HG03196 (cell line): ENCODE measurements at regions not wholly inside any gene's neighbourhood (a gene's known extent, or its start where the extent isn't known, plus 50 kb on each side); places are given as distances from the start of the nearest gene placed in this dataset.
"Not testable (repeated sequence)": the region's sequence is repeated elsewhere in the genome, so short reads cannot be mapped to it uniquely, and the experiment has no call there.

ENCODE experiments used
- ATAC-seq: cut with Tn5 transposase; IDR thresholded peaks from one replicate; pipeline ENCODE4 v1.9.1; 2021; ENCODE audit not compliant: unreplicated experiment

GRCh38 chr10:107986571-107986970 is 822.1 kb upstream of the SORCS1 start:
- ATAC-seq, result no peak

- ATAC-seq, result no peak
Observed at GRCh38 chr10:107984581-107984980, 820.1 kb upstream of the SORCS1 start.

DNA sequence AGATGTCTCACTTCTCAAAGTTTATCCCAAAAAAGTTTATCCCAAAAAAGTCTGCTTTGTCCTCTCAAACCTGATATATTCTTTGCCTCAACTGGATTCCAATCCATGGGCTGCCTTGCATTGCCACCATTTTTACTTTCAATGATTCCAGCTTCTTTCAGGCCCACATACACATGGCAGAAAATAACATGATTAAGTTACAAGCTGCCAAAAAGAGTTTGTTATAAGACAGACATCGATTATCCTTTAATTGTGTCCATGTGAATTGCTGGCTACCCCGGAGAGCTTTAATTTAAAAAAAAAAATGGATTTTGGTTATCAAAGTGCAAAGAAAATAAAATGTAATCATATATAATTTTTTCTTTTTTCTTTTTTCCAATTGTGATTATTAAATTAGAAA is 819.6 kb upstream of the SORCS1 start:
- no peak for ATAC-seq

DNA sequence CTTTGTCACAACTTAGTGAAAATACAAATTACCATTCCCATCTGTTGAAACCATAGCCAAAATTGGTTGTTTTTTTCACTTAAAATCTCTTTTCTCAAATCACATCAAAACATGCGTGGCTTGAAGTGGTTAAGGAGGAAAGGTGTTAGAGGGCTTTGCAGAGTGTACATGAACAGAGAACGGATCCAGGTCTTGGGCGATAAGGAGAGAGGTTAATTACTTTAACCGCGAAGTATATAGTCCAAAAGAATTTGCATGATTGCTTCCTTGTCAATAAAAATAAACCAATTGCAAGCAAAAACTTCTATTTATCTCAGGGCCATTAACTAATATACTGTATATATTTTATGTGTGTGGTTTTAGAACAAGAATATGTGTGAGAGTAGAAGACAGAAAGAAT is 813.9 kb upstream of the SORCS1 start:
- no peak for ATAC-seq

- ATAC-seq, result no peak
Observed at GRCh38 chr10:107971973-107972372, 807.5 kb upstream of the SORCS1 start.

DNA sequence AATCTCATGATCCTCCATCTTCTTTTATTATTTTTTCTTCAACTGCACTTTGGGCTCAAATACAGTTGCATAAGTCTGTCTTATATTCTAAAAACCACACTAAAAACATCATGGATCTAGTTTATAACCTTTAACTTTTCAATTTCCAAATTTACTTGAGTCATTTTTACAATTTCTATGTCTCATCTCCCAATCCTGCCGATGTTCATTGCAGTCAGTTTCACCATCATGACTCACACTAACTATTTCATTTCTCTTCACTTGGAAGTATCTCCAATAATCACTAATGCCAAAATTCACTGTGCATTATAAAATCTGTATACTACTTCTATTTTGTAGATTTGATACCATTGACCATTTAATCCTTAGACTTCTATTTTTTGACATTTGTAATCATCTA is 806.9 kb upstream of the SORCS1 start:
- no peak for ATAC-seq

- ATAC-seq, result no peak
Observed at GRCh38 chr10:107970512-107970911, 806.0 kb upstream of the SORCS1 start.

DNA sequence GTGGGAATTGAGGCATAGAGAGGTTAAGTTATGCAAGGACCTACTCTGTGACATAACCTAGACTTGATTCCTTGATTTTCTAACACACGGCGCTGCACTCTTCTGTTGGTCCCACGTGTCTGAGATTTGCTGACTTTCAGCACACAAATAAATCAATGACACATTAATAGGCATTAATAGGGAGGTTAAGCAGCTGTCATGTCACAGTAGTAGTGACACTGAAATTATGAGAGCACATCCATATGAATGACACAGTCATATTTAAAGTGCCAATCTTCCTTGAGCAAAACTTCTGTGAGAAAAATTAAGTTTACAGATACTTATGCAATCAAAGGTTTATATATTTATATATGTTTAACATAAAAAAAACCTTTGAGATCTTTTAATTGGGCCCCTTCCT is 805.4 kb upstream of the SORCS1 start:
- no peak for ATAC-seq

DNA sequence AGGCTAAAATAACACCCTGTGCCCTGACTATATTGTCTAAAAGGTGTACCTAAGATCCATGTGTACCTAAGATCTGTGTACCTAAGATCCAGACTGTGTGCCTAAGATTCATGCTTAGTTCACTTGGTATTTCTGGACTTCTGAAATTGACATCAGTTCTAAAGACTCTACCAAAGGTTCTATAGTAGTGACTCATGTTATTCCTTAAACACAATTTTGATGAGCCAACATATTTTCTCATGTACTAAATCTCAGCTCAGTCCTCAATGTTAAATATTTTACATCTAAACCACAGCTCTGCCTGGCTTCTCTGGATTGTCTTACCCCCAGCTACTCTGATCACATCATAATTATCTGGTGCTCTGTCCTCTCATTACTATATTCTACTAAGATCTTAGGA is 802.3 kb upstream of the SORCS1 start:
- no peak for ATAC-seq

GRCh38 chr10:107952649-107953556 is 788.4 kb upstream of the SORCS1 start:
- ATAC-seq, result no peak

DNA sequence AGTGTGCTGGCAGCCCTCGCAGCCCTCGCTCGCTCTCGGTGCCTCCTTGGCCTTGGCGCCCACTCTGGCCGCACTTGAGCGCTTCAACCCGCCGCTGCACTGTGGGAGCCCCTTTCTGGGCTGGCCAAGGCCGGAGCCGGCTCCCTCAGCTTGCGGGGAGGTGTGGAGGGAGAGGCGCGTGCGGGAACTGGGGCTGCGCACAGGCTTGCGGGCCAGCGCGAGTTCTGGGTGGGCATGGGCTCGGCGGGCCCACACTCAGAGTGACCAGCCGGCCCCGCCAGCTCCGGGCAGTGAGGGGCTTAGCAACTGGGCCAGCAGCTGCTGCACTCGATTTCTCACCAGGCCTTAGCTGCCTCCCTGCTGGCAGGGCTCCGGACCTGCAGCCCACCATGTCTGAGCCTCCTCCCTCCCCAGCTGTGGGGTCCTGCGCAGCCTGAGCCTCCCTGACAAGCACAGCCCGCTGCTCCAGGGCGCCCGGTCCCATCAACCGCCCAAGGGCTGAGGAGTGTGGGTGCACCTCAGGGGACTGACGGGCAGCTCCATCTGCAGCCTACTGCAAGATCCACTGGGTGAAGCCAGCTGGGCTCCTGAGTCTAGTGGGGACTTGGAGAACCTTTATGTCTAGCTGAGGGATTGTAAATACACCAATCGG is 786.0 kb upstream of the SORCS1 start:
- not testable (repeated sequence) for ATAC-seq

GRCh38 chr10:107942826-107943225 is 778.3 kb upstream of the SORCS1 start:
- no peak for ATAC-seq

GRCh38 chr10:107933076-107933475 is 768.6 kb upstream of the SORCS1 start:
- ATAC-seq, result no peak

GRCh38 chr10:107931808-107932207 is 767.3 kb upstream of the SORCS1 start:
- no peak for ATAC-seq

- no peak for ATAC-seq
Observed at GRCh38 chr10:107930037-107930436, 765.5 kb upstream of the SORCS1 start.

GRCh38 chr10:107924458-107924857 is 760.0 kb upstream of the SORCS1 start:
- ATAC-seq, result no peak

- ATAC-seq, result no peak
Observed at GRCh38 chr10:107919626-107920235, 755.2 kb upstream of the SORCS1 start.

GRCh38 chr10:107918171-107918570 is 753.7 kb upstream of the SORCS1 start:
- no peak for ATAC-seq

GRCh38 chr10:107915215-107915610 is 750.7 kb upstream of the SORCS1 start:
- no peak for ATAC-seq

DNA sequence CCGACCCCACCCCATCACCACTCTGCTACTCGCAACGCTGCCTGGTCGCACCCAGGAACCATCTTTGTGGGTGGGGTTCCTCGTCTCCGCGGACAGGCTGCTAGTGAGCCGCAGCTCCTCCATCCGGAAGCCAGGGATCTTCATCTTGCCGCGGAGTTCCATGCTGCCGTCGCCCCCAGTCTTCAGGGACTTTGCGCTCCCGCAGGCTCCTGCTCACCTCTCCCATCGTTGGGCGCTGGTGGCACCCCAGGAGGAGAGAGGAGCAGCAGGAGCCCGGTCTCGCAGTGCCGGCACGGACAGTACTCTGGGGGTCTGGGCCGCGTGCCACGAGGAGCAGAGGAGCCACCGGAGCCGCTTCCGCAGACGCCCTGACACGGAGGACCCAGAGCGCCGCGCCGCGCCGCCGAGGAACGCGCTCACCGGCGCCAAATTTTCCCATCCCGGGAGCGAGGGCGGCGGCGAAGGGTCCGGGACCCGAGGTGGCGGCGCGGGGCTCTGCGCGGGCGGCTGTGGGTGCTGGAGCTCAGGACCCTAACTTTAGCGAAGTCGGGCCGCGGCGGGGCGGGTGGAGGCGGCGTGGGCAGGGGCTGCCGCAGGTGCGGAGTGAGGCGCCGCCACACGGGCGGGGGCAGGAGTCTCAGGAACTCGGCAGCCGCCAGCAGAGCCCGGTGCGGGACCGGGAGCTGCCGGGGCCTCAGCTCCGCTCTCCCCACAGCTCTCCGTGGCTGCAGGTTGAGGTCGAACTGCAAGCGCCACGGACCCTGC is 750.1 kb upstream of the SORCS1 start:
- ATAC-seq, result no peak
